Suppressor macrophage treated with lipopolysaccharide for 4 hours (primary cell): ENCODE measurements at regions not wholly inside any gene's neighbourhood (a gene's known extent, or its start where the extent isn't known, plus 50 kb on each side); places are given as distances from the start of the nearest gene placed in this dataset.

ENCODE experiments used
- DNase-seq: peaks from one replicate; pipeline ENCODE4 v3.0.0-alpha.2; 2020

GRCh38 chr5:143554918-143555477 lies 151.5 kb upstream of the NR3C1 start:
- DNase-seq = peak; percentile 17

- peak; percentile 89 for DNase-seq
Measured at GRCh38 chr5:143554187-143554717, 150.8 kb upstream of the NR3C1 start.

DNA sequence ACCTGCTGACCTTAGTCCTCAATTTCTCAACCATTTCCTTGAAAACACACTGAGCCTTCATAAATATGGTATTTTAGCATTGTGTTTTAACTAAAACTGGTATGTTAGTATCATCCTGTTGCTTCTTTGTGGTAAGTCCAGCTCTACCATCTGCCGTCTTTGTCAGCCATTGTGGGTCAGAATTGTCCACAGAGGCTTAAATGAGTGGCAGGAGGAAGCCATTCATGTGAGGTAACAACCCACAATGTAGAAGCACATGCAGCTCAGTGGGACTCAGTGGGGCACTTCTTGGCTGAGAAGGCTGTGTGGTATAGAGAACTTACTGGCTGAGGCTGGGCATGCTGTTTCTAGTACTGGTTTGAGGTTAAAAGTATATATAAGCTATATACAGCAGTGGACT lies 149.2 kb upstream of the NR3C1 start:
- no peak for DNase-seq

- no peak for DNase-seq
Measured at GRCh38 chr5:143551820-143552251, 148.3 kb upstream of the NR3C1 start.

GRCh38 chr5:143550986-143551630 lies 147.6 kb upstream of the NR3C1 start:
- DNase-seq = no peak

- no peak for DNase-seq
Measured at GRCh38 chr5:143547342-143547741, 143.9 kb upstream of the NR3C1 start.

GRCh38 chr5:143546394-143546793 lies 142.9 kb upstream of the NR3C1 start:
- DNase-seq = no peak

- DNase-seq = no peak
Measured at GRCh38 chr5:143544606-143545005, 141.1 kb upstream of the NR3C1 start.

GRCh38 chr5:143543358-143544255 lies 140.1 kb upstream of the NR3C1 start:
- no peak for DNase-seq

GRCh38 chr5:143542798-143543144 lies 139.3 kb upstream of the NR3C1 start:
- DNase-seq = no peak

- no peak for DNase-seq
Measured at GRCh38 chr5:143541943-143542797, 138.7 kb upstream of the NR3C1 start.

DNA sequence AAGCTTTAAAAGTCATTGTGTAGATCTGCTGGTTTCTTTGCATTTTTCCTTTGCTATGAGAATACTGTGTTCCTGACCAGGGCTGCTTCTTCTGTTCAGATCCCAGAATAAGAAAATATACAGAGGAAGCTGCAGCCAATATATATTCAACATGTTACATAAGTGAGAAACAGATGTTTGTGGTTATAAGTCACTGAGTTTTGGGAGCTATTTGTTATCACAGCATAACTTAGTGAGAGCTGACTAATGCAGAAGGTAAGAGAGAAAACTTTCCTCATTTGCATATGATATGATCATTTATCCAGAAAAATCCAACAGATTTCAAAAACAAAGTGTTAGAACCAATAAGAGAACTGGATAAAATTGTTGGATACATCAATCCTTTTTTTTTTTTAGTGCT lies 136.3 kb upstream of the NR3C1 start:
- DNase-seq = no peak

DNA sequence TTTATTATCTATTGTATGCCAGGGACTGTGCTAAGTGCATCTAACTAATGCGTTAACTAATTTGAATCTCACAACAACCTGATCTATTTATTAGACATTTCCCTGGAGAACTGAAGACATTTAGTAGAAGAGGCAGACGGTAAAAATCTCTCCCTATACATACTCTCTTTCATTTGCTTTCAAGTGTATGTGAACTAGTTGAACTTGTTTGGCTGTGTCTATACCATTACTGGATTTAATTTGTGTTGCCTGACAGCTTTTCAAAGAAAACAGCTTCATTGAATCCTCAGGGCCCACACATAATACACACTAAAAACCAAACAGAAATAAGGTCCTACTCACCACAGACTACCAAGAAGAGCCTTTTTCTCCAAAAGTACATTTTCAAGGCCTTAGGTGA lies 133.6 kb upstream of the NR3C1 start:
- DNase-seq = no peak

- no peak for DNase-seq
Measured at GRCh38 chr5:143536364-143536763, 132.9 kb upstream of the NR3C1 start.

DNA sequence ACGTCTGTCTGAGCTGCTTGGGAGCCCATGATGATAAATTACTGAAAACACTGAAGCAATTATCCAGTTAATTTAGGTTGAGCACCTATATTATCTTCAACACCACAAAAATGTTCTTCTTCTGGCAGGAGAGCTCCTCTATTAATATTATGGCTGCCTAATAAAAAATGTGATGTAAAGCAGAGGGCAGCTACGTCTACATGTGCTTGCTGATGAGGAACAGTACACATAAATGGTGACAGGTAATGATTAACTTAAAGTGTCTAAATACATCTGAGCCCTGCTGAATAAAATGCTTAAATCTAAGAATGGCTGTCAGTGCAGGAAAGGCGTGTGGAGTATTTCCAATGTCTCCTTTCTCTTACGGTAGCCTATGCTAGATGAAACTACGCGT lies 131.3 kb upstream of the NR3C1 start:
- DNase-seq = no peak

GRCh38 chr5:143533978-143534760 lies 130.7 kb upstream of the NR3C1 start:
- no peak for DNase-seq

DNA sequence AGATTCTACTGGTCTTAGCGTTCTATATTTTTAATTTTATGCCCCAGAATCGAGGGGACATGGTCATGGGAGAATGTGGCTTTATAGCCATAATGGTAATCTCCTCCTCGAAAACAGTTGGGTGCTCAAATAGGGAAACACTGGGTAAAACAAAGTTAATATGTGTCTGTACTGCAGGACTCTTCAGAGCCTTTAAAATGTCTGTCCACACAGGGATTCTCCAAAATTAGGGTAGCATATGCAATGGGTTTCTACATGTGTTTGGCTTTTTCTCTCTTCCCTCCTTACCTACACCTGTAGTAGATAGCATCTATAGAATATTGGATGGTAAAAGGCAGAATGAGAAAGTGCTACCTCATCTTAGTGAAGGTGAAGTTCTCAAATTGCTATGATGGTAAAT lies 130.0 kb upstream of the NR3C1 start:
- DNase-seq = no peak

DNA sequence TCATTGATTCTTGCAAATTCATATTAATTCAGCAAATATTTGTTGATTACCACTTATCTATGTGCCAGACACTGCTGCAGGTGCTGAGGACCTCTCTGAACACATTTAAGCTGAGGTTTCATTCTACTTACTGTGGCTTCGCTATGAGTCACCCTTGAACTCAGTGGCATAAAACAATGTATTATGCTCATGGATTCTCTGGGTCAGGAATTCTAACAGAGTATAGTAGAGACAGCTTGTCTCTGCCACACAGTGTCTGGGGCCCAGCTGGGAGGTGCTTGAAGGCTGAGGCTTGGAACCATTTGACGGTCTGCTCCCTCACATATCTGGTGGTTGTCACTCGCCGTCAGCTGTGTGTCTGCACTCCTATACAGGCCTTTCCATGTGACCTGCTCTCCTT lies 124.3 kb upstream of the NR3C1 start:
- DNase-seq = no peak

DNA sequence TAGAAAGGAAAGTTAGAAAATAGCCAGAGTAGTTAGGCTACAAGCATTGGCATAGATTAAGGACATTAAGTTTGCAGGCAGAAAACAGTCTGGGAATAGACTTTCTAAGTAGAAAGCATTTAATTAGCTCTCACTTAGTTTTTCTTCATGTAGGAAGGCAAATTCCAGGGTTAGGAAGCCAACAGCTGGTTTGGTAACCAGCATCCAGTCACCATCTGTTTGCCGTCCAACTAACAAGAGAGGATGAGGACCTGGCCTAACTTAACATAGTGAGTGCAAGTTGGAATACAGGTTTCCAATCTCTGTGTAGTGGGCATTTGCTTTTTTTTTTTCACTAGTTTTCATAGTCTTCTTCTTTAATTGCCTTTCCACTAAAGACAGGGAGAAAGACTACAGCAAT lies 121.7 kb upstream of the NR3C1 start:
- DNase-seq = no peak

GRCh38 chr5:143524338-143524945 lies 121.0 kb upstream of the NR3C1 start:
- DNase-seq = no peak

GRCh38 chr5:143521846-143522400 lies 118.4 kb upstream of the NR3C1 start:
- no peak for DNase-seq
